ENCODE measurements at regions not wholly inside any gene's neighbourhood (a gene's known extent, or its start where the extent isn't known, plus 50 kb on each side); places are given as distances from the start of the nearest gene placed in this dataset.

DNA sequence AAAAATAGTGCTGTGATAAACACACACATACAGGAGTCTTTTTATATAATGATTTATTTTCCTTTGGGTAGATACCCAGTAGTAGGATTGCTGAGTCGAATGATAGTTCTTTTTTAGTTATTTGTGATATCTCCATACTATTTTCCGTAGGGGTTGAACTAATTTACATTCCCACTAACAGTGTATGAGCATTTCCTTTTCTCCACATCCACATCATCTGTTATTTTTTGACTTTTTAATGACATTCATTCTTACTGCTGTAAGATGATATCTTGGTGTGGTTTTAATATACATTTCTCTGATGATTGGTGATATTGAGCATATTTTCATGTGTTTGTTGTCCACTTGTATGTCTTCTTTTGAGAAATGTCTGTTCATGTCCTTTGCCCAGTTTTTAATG lies 78.3 kb downstream of the NIBAN1 start:
- no peak for ATAC-seq
- Histone ChIP-seq H3K9me3 (ENCODE audit: low read length) (no peaks in the 10 kb centered on the region), H3K9me2 (replicated peaks; ENCODE audit: low read length) (no peaks in the 10 kb centered on the region), H3K9ac (ENCODE audit: low read length) (no peak overlapping the region), H3K36me3 (ENCODE audit: low read depth, low read length) (no peaks in the 10 kb centered on the region), H3K27ac (ENCODE audit: low read length) (no peak overlapping the region), H3K4me3 (ENCODE audit: low read length) (no peak overlapping the region), H3K27me3 (ENCODE audit: low read length) (no peaks in the 10 kb centered on the region), H3F3A (ENCODE audit: low read length, unreplicated experiment) (no peaks in the 10 kb centered on the region), H3K4me2 (ENCODE audit: low read length) (no peak overlapping the region), H4K20me1 (ENCODE audit: low read length) (no peaks in the 10 kb centered on the region), H3K79me2 (ENCODE audit: low read length) (no peaks in the 10 kb centered on the region), H2AFZ (ENCODE audit: low read length) (no peak overlapping the region), H3K4me1 (ENCODE audit: insufficient read depth, low read length) (peaks cover 4% of the 10 kb centered on the region; the same call in 1 of the 2 replicates)
- no peak for DNase-seq
- ChIA-PET POLR2A (ENCODE audit: unreplicated experiment) (no interaction called here), CTCF (no interaction called here)
- no TSS peak for BruUV-seq (replicated peaks)
- TF ChIP-seq EZH2phosphoT487 (IDR thresholded peaks at IDR 0.05; ENCODE audit: borderline replicate concordance, low read length) (no peak), EZH2 (IDR thresholded peaks at IDR 0.05; ENCODE audit: low read length, unreplicated experiment) (no peak)
- TF ChIP-seq, protein P1, sequence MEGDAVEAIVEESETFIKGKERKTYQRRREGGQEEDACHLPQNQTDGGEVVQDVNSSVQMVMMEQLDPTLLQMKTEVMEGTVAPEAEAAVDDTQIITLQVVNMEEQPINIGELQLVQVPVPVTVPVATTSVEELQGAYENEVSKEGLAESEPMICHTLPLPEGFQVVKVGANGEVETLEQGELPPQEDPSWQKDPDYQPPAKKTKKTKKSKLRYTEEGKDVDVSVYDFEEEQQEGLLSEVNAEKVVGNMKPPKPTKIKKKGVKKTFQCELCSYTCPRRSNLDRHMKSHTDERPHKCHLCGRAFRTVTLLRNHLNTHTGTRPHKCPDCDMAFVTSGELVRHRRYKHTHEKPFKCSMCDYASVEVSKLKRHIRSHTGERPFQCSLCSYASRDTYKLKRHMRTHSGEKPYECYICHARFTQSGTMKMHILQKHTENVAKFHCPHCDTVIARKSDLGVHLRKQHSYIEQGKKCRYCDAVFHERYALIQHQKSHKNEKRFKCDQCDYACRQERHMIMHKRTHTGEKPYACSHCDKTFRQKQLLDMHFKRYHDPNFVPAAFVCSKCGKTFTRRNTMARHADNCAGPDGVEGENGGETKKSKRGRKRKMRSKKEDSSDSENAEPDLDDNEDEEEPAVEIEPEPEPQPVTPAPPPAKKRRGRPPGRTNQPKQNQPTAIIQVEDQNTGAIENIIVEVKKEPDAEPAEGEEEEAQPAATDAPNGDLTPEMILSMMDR (conservative IDR thresholded peaks at IDR 0.05; ENCODE audit: low read depth, low read length), result no peak
- intact Hi-C loops (cut with micrococcal nuclease), result no loop called here

DNA sequence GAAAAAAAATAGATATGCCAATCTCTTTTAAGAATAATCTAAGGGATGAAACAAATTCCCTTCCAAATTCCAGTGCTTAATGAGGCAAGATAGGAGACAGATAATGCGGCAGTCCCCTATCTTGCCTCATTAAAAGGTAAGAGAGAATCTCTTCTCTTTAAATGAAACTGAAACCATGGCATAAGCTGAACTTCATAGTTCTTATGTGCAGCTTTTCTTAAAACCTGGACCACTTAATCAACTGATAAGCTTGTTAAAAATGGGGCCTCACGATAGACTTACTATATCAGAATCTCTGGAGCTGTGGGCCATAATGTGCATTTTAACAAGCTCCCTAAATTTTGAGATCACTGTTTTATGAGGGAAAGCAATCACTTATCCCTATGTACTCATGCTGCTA lies 79.2 kb downstream of the NIBAN1 start:
- POLR2A ChIA-PET (ENCODE audit: unreplicated experiment), result no interaction called here
- no peak overlapping the region for H3K9ac ChIP-seq (ENCODE audit: low read length)
- no peaks in the 10 kb centered on the region for H4K20me1 ChIP-seq (ENCODE audit: low read length)
- intact Hi-C loops (cut with micrococcal nuclease), result no loop called here
- H3K36me3 ChIP-seq (ENCODE audit: low read depth, low read length), result no peaks in the 10 kb centered on the region
- ATAC-seq (no peak), DNase-seq (no peak)
- no TSS peak for BruUV-seq (replicated peaks)
- no peaks in the 10 kb centered on the region for H3K9me3 ChIP-seq (ENCODE audit: low read length)
- TF ChIP-seq EZH2 (IDR thresholded peaks at IDR 0.05; ENCODE audit: low read length, unreplicated experiment), result no peak
- TF ChIP-seq EZH2phosphoT487 (IDR thresholded peaks at IDR 0.05; ENCODE audit: borderline replicate concordance, low read length), result no peak
- TF ChIP-seq, protein P1 (conservative IDR thresholded peaks at IDR 0.05; ENCODE audit: low read depth, low read length), result no peak
- H2AFZ ChIP-seq (ENCODE audit: low read length), result no peak overlapping the region
- H3K27me3 ChIP-seq (ENCODE audit: low read length), result no peaks in the 10 kb centered on the region
- peaks cover 7% of the 10 kb centered on the region; the same call in 1 of the 2 replicates for H3K4me1 ChIP-seq (ENCODE audit: insufficient read depth, low read length)
- CTCF ChIA-PET, result no interaction called here
- H3K27ac ChIP-seq (ENCODE audit: low read length), result no peak overlapping the region
- H3K9me2 ChIP-seq (replicated peaks; ENCODE audit: low read length), result no peaks in the 10 kb centered on the region
- no peaks in the 10 kb centered on the region for H3F3A ChIP-seq (ENCODE audit: low read length, unreplicated experiment)
- no peak overlapping the region for H3K4me3 ChIP-seq (ENCODE audit: low read length)
- H3K4me2 ChIP-seq (ENCODE audit: low read length), result no peak overlapping the region
- no peaks in the 10 kb centered on the region for H3K79me2 ChIP-seq (ENCODE audit: low read length)

GRCh38 chr1:184893695-184894094 lies 80.6 kb downstream of the NIBAN1 start:
- Histone ChIP-seq H3K4me3 (ENCODE audit: low read length) (no peak overlapping the region), H3F3A (ENCODE audit: low read length, unreplicated experiment) (no peaks in the 10 kb centered on the region), H3K36me3 (ENCODE audit: low read depth, low read length) (no peaks in the 10 kb centered on the region), H3K9me3 (ENCODE audit: low read length) (no peaks in the 10 kb centered on the region), H3K27me3 (ENCODE audit: low read length) (no peaks in the 10 kb centered on the region), H2AFZ (ENCODE audit: low read length) (no peak overlapping the region), H3K79me2 (ENCODE audit: low read length) (no peaks in the 10 kb centered on the region), H3K27ac (ENCODE audit: low read length) (no peak overlapping the region), H3K9me2 (replicated peaks; ENCODE audit: low read length) (no peaks in the 10 kb centered on the region), H3K9ac (ENCODE audit: low read length) (no peak overlapping the region), H4K20me1 (ENCODE audit: low read length) (no peaks in the 10 kb centered on the region), H3K4me2 (ENCODE audit: low read length) (no peak overlapping the region), H3K4me1 (ENCODE audit: insufficient read depth, low read length) (peaks cover 13% of the 10 kb centered on the region; the same call in 1 of the 2 replicates)
- no peak for ATAC-seq
- POLR2A ChIA-PET (ENCODE audit: unreplicated experiment), result no interaction called here
- TF ChIP-seq, protein P1 (conservative IDR thresholded peaks at IDR 0.05; ENCODE audit: low read depth, low read length), result no peak
- no peak for TF ChIP-seq EZH2 (IDR thresholded peaks at IDR 0.05; ENCODE audit: low read length, unreplicated experiment)
- TF ChIP-seq EZH2phosphoT487 (IDR thresholded peaks at IDR 0.05; ENCODE audit: borderline replicate concordance, low read length), result no peak
- DNase-seq, result no peak
- BruUV-seq (replicated peaks), result no TSS peak
- CTCF ChIA-PET, result no interaction called here
- intact Hi-C loops (cut with micrococcal nuclease), result no loop called here
